ENCODE measurements at regions not wholly inside any gene's neighbourhood (a gene's known extent, or its start where the extent isn't known, plus 50 kb on each side); places are given as distances from the start of the nearest gene placed in this dataset.

DNA sequence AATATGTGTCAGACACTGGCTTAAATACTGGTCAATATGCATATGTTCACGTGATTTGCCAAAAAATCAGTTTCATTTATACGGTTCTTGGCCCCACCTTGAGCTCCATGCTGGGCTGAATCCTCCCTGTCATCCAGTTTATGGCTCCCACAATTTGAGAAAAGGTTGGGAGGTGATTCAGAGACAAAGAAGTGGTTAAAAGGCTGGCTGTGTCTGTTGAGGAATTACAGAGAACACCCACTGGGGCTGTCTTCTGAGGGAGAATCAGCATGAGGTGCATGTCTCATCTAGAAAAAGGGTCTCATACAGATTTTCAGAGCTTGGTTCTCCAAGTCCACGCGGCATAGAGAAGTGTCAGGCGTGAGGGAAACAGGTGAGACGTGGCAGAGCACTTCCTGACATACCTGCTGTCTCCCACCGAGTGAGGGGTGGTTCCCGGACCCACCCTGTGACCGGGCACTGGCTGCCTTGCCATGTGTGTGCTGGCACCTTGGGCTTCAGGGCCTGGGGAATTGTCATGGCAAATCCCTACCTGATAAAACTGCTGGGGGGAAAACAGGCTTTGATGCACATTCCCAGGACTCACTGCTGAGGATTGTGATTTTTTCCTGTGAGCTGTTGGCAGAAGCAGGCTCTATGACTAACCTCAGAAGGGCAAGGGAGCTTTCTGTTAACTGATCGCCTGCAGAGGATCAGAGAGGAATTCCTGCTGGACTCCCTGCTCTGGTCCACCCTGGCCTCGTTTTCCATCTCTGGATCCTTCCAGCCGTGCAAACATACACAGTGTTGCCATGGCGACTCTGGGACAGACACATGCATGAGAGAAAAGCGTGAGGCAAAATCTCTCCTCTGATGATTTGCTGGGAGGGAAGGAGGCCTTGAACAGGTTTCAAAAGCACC, 223.6 kb downstream of the ADAMTS15 start:
- no peaks in the 10 kb centered on the region for H3K9me3 ChIP-seq
- Mint-ChIP-seq H3K4me3 (no peak overlapping the region), H3K27ac (no peak overlapping the region), H3K4me1 (no peaks in the 10 kb centered on the region), H3K9me3 (no peaks in the 10 kb centered on the region), H3K27me3 (peaks cover 12 to 16% of the 10 kb centered on the region in 2 donors), H3K36me3 (no peaks in the 10 kb centered on the region)
- ChIA-PET POLR2A (no interaction called here), CTCF (no interaction called here)
- DNase-seq (no peak), ATAC-seq (replicated peaks in 1 of 4) (no peak)
- 82% methylated on average over 11 of the region's 14 CpGs for WGBS (ENCODE audit: insufficient coverage)
- H3K36me3 ChIP-seq (ENCODE audit: control insufficient read depth in 2 of 2, extremely low read depth in 1 of 2, insufficient read depth in 1 of 2, low read length in 1 of 2), result no peaks in the 10 kb centered on the region
- peaks cover 0 to 8% of the 10 kb centered on the region in 2 experiments for H3K27me3 ChIP-seq (replicated peaks in 1 of 2; ENCODE audit: control insufficient read depth in 2 of 2, extremely low read depth in 1 of 2, insufficient read depth in 2 of 2, low read length in 1 of 2)
- H3K4me1 ChIP-seq (ENCODE audit: control insufficient read depth in 1 of 2, extremely low read depth in 1 of 2, insufficient read depth in 2 of 2, low read length in 2 of 2), result no peaks in the 10 kb centered on the region
- no peak overlapping the region for H3K27ac ChIP-seq (ENCODE audit: low read length)
- no peak overlapping the region for H3K4me3 ChIP-seq (ENCODE audit: control insufficient read depth in 1 of 2, extremely low read depth in 1 of 2, low read length in 1 of 2)

DNA sequence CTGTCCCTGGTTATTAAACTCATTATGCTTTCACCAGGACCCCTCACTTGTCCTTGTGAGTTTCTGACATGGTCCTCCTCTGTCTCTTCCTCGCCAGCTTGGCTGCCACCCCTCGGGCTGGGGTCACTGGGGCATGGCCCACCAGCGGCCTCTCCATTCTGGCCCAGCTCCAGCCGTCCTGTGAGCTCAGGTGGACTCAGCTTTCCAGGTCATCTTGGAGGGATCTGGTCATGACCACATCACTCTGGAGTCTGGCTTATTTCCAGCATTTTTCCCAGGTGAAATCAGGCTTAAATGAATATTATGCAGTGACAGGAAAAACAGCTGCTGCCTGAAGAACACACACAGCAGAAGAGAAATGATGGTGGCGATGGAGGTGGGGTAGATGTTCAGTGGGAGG, 224.5 kb downstream of the ADAMTS15 start:
- H3K4me1 Mint-ChIP-seq, result no peaks in the 10 kb centered on the region
- 74% methylated on average over 5 of the region's 5 CpGs for WGBS (ENCODE audit: insufficient coverage)
- Histone ChIP-seq H3K36me3 (ENCODE audit: control insufficient read depth in 2 of 2, extremely low read depth in 1 of 2, insufficient read depth in 1 of 2, low read length in 1 of 2) (no peaks in the 10 kb centered on the region), H3K4me3 (ENCODE audit: control insufficient read depth in 1 of 2, extremely low read depth in 1 of 2, low read length in 1 of 2) (no peak overlapping the region), H3K4me1 (ENCODE audit: control insufficient read depth in 1 of 2, extremely low read depth in 1 of 2, insufficient read depth in 2 of 2, low read length in 2 of 2) (no peaks in the 10 kb centered on the region), H3K27ac (ENCODE audit: low read length) (no peak overlapping the region), H3K9me3 (no peaks in the 10 kb centered on the region), H3K27me3 (replicated peaks in 1 of 2; ENCODE audit: control insufficient read depth in 2 of 2, extremely low read depth in 1 of 2, insufficient read depth in 2 of 2, low read length in 1 of 2) (peaks cover 0 to 8% of the 10 kb centered on the region in 2 experiments)
- ChIA-PET CTCF (no interaction called here), POLR2A (no interaction called here)
- peaks cover 12 to 16% of the 10 kb centered on the region in 2 donors for H3K27me3 Mint-ChIP-seq
- peaks cover 0 to under 1% (median 0%) of the 10 kb centered on the region in 3 donors for H3K9me3 Mint-ChIP-seq
- no peaks in the 10 kb centered on the region for H3K36me3 Mint-ChIP-seq
- no peak overlapping the region for H3K4me3 Mint-ChIP-seq
- no peak overlapping the region for H3K27ac Mint-ChIP-seq
- ATAC-seq (replicated peaks in 1 of 4), result no peak
- no peak for DNase-seq

DNA sequence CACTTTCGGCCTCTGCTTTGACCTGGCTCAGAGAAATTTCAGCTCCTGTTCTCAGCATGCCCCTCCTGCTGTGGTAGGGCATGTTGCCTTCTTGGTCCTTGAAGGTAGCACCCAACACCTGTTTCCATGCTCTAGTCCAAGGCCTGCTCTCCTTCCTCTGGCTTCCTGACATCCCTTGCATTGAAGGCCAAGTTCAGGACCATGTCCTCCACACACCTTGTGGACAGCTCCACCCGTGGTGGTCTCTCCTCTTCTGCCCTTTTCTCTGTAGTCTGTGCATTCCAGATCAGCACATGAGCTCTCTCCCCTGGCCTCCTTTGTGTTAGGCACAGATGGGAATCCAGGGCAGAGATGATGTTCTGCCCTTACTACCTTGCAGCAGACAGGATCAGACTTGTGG, 225.3 kb downstream of the ADAMTS15 start:
- Mint-ChIP-seq H3K4me1 (no peaks in the 10 kb centered on the region), H3K27me3 (peaks cover 12 to 16% of the 10 kb centered on the region in 2 donors), H3K4me3 (no peak overlapping the region), H3K27ac (no peak overlapping the region), H3K36me3 (no peaks in the 10 kb centered on the region), H3K9me3 (peaks cover under 1 to 8% (median 6%) of the 10 kb centered on the region in 3 donors)
- ChIA-PET CTCF (no interaction called here), POLR2A (no interaction called here)
- H3K27me3 ChIP-seq (replicated peaks in 1 of 2; ENCODE audit: control insufficient read depth in 2 of 2, extremely low read depth in 1 of 2, insufficient read depth in 2 of 2, low read length in 1 of 2), result peaks cover 0 to 8% of the 10 kb centered on the region in 2 experiments
- 84% methylated on average over 2 of the region's 2 CpGs for WGBS (ENCODE audit: insufficient coverage)
- no peak for DNase-seq
- H3K4me3 ChIP-seq (ENCODE audit: control insufficient read depth in 1 of 2, extremely low read depth in 1 of 2, low read length in 1 of 2), result no peak overlapping the region
- no peaks in the 10 kb centered on the region for H3K36me3 ChIP-seq (ENCODE audit: control insufficient read depth in 2 of 2, extremely low read depth in 1 of 2, insufficient read depth in 1 of 2, low read length in 1 of 2)
- no peak overlapping the region for H3K27ac ChIP-seq (ENCODE audit: low read length)
- no peaks in the 10 kb centered on the region for H3K4me1 ChIP-seq (ENCODE audit: control insufficient read depth in 1 of 2, extremely low read depth in 1 of 2, insufficient read depth in 2 of 2, low read length in 2 of 2)
- H3K9me3 ChIP-seq, result no peaks in the 10 kb centered on the region
- no peak for ATAC-seq (replicated peaks in 1 of 4)

DNA sequence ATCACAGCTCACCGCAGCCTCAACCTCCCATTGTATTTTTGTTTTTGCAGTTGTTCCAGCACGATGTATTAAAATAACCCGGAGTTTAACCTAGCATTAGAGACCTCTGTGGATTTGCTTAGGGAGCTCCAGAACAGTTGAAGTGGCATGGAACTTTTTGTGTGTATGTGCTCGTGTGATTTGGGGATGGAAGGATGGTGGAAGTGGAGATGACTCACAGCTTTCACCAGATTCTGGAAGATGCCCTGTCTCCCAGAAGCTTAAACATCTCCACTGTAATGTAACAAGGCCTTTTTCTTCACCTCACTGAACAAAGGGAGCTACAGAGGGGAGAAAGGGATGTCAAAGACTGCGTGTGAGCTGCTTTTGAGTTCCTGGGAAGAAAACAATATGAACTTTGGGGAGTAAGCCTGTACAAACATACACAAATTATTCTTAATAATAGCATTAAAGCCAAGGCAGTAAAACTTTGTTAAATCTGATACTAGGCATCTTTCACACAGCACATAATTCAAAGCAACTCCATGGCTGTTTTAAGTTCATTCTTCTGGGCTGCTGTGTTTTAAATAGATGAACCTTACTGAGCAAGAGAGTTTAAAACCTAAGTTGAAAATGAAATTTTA, 226.4 kb downstream of the ADAMTS15 start:
- H3K4me3 Mint-ChIP-seq, result no peak overlapping the region
- Histone ChIP-seq H3K27me3 (replicated peaks in 1 of 2; ENCODE audit: control insufficient read depth in 2 of 2, extremely low read depth in 1 of 2, insufficient read depth in 2 of 2, low read length in 1 of 2) (peaks cover 0 to 8% of the 10 kb centered on the region in 2 experiments), H3K4me1 (ENCODE audit: control insufficient read depth in 1 of 2, extremely low read depth in 1 of 2, insufficient read depth in 2 of 2, low read length in 2 of 2) (no peaks in the 10 kb centered on the region), H3K27ac (ENCODE audit: low read length) (no peak overlapping the region), H3K36me3 (ENCODE audit: control insufficient read depth in 2 of 2, extremely low read depth in 1 of 2, insufficient read depth in 1 of 2, low read length in 1 of 2) (no peaks in the 10 kb centered on the region), H3K9me3 (no peaks in the 10 kb centered on the region), H3K4me3 (ENCODE audit: control insufficient read depth in 1 of 2, extremely low read depth in 1 of 2, low read length in 1 of 2) (no peak overlapping the region)
- H3K4me1 Mint-ChIP-seq, result no peaks in the 10 kb centered on the region
- H3K27ac Mint-ChIP-seq, result no peak overlapping the region
- H3K9me3 Mint-ChIP-seq, result peaks cover 10 to 18% (median 17%) of the 10 kb centered on the region in 3 donors
- peaks cover 12 to 16% of the 10 kb centered on the region in 2 donors for H3K27me3 Mint-ChIP-seq
- H3K36me3 Mint-ChIP-seq, result no peaks in the 10 kb centered on the region
- ChIA-PET POLR2A (no interaction called here), CTCF (no interaction called here)
- DNase-seq (no peak), ATAC-seq (replicated peaks in 1 of 4) (no peak)
- WGBS (ENCODE audit: insufficient coverage), result 100% methylated on average over 1 of the region's 5 CpGs

DNA sequence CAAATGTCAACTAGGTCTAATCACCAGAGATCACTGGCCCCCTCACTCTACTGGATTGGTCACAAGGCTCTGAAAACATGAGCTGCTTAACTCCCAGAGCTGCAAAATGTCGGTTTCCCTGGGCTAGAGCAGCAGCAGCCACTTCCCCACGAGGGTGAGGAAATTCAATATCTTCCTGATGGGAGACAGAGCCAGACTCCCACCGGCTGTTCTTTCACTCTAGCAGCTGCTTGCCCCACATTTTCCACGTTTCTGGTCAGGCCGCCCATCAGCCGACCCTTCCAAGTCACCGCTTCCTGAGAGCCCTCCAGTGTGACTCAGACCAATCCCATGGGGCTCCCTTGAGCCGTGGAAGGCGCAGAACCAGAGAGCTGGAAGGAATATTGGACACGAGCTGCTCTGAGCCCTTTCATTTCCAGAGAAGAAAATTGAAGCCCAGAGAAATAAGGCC, 227.0 kb downstream of the ADAMTS15 start:
- Histone ChIP-seq H3K4me1 (ENCODE audit: control insufficient read depth in 1 of 2, extremely low read depth in 1 of 2, insufficient read depth in 2 of 2, low read length in 2 of 2) (no peaks in the 10 kb centered on the region), H3K36me3 (ENCODE audit: control insufficient read depth in 2 of 2, extremely low read depth in 1 of 2, insufficient read depth in 1 of 2, low read length in 1 of 2) (no peaks in the 10 kb centered on the region), H3K27ac (ENCODE audit: low read length) (no peak overlapping the region), H3K27me3 (replicated peaks in 1 of 2; ENCODE audit: control insufficient read depth in 2 of 2, extremely low read depth in 1 of 2, insufficient read depth in 2 of 2, low read length in 1 of 2) (peaks cover 0 to 8% of the 10 kb centered on the region in 2 experiments), H3K9me3 (no peaks in the 10 kb centered on the region), H3K4me3 (ENCODE audit: control insufficient read depth in 1 of 2, extremely low read depth in 1 of 2, low read length in 1 of 2) (no peak overlapping the region)
- 45% methylated on average over 3 of the region's 10 CpGs for WGBS (ENCODE audit: insufficient coverage)
- Mint-ChIP-seq H3K27me3 (peaks cover 12 to 16% of the 10 kb centered on the region in 2 donors), H3K4me1 (no peaks in the 10 kb centered on the region), H3K27ac (no peak overlapping the region), H3K36me3 (no peaks in the 10 kb centered on the region), H3K9me3 (peaks cover 12 to 20% (median 18%) of the 10 kb centered on the region in 3 donors), H3K4me3 (no peak overlapping the region)
- POLR2A ChIA-PET, result no interaction called here
- DNase-seq (no peak), ATAC-seq (replicated peaks in 1 of 4) (no peak)
- CTCF ChIA-PET, result no interaction called here

DNA sequence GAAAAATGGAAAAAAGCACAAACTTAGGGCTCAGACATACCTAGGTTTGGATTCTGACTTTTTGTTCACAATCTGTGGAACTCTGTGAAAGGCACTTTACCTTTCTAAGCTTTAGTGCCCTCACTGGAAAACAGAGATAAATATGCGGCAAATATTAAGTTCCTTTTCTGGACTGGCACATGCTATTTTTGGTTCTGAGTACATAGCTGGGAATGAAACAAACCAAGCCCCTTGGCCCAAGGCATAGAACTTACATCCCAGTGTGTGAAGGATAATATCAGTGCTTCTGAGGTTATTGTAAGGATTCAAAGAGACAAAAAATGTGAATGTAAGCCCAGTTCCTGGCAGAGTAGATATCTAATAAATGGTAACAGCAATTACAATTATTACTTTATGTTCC, 227.5 kb downstream of the ADAMTS15 start:
- Mint-ChIP-seq H3K36me3 (no peaks in the 10 kb centered on the region), H3K27ac (no peak overlapping the region), H3K4me3 (no peak overlapping the region), H3K27me3 (peaks cover 12 to 16% of the 10 kb centered on the region in 2 donors), H3K9me3 (peaks cover 17 to 26% (median 23%) of the 10 kb centered on the region in 3 donors), H3K4me1 (no peaks in the 10 kb centered on the region)
- Histone ChIP-seq H3K27me3 (replicated peaks in 1 of 2; ENCODE audit: control insufficient read depth in 2 of 2, extremely low read depth in 1 of 2, insufficient read depth in 2 of 2, low read length in 1 of 2) (peaks cover 0 to 8% of the 10 kb centered on the region in 2 experiments), H3K4me3 (ENCODE audit: control insufficient read depth in 1 of 2, extremely low read depth in 1 of 2, low read length in 1 of 2) (no peak overlapping the region), H3K36me3 (ENCODE audit: control insufficient read depth in 2 of 2, extremely low read depth in 1 of 2, insufficient read depth in 1 of 2, low read length in 1 of 2) (no peaks in the 10 kb centered on the region), H3K9me3 (no peaks in the 10 kb centered on the region), H3K4me1 (ENCODE audit: control insufficient read depth in 1 of 2, extremely low read depth in 1 of 2, insufficient read depth in 2 of 2, low read length in 2 of 2) (no peaks in the 10 kb centered on the region), H3K27ac (ENCODE audit: low read length) (no peak overlapping the region)
- DNase-seq, result no peak
- ATAC-seq (replicated peaks in 1 of 4), result no peak
- no CpG with 5 or more reads among the region's 1 CpG for WGBS (ENCODE audit: insufficient coverage)
- ChIA-PET POLR2A (no interaction called here), CTCF (no interaction called here)
